ENCODE measurements at regions not wholly inside any gene's neighbourhood (a gene's known extent, or its start where the extent isn't known, plus 50 kb on each side); places are given as distances from the start of the nearest gene placed in this dataset.

DNA sequence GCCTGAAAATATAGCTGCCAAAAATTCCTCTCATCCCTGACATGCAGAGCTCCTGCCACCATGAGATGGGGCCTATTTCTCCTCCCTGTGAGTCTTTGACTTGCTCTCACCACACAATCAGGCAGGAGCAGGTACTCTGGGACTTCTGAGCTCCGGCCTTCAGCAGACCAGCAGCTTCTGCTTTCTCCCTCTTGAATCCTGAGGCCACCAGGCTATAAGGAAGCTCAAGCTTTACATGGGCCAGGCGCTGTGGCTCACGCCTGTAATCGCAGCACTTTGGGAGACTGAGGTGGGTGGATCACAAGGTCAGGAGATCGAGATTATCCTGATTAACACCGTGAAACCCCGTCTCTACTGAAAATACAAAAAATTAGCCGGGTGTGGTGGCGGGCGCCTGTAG is 238.7 kb upstream of the RREB1 start:
- H3K4me1 ChIP-seq (ENCODE audit: insufficient read depth) = no peaks in the 10 kb centered on the region
- TF ChIP-seq EZH2 (IDR thresholded peaks at IDR 0.05; ENCODE audit: borderline replicate concordance) (no peak), EZH2phosphoT487 (IDR thresholded peaks at IDR 0.05; ENCODE audit: low read depth, severe bottlenecking, unreplicated experiment) (no peak)
- TF ChIP-seq, protein P1, sequence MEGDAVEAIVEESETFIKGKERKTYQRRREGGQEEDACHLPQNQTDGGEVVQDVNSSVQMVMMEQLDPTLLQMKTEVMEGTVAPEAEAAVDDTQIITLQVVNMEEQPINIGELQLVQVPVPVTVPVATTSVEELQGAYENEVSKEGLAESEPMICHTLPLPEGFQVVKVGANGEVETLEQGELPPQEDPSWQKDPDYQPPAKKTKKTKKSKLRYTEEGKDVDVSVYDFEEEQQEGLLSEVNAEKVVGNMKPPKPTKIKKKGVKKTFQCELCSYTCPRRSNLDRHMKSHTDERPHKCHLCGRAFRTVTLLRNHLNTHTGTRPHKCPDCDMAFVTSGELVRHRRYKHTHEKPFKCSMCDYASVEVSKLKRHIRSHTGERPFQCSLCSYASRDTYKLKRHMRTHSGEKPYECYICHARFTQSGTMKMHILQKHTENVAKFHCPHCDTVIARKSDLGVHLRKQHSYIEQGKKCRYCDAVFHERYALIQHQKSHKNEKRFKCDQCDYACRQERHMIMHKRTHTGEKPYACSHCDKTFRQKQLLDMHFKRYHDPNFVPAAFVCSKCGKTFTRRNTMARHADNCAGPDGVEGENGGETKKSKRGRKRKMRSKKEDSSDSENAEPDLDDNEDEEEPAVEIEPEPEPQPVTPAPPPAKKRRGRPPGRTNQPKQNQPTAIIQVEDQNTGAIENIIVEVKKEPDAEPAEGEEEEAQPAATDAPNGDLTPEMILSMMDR (IDR thresholded peaks at IDR 0.05; ENCODE audit: poor library complexity) = no peak
- H2AFZ ChIP-seq = no peak overlapping the region
- WGBS (ENCODE audit: low lambda C conversion rate, missing lambda C conversion rate) = 92% methylated on average over 10 of the region's 10 CpGs
- no peaks in the 10 kb centered on the region for H3K27me3 ChIP-seq
- no peak overlapping the region for H3K27ac ChIP-seq
- no peaks in the 10 kb centered on the region for H3K36me3 ChIP-seq (replicated peaks; ENCODE audit: insufficient read depth, low read depth)
- H3K9me2 ChIP-seq (replicated peaks; ENCODE audit: insufficient read depth) = no peaks in the 10 kb centered on the region
- no peaks in the 10 kb centered on the region for H3K79me2 ChIP-seq
- no peaks in the 10 kb centered on the region for H4K20me1 ChIP-seq (ENCODE audit: insufficient read depth, poor library complexity, severe bottlenecking)
- H3K4me3 ChIP-seq = no peak overlapping the region
- no peaks in the 10 kb centered on the region for H3K9me3 ChIP-seq (ENCODE audit: low read depth)
- no peak overlapping the region for H3K4me2 ChIP-seq
- no peak for DNase-seq (ENCODE audit: low spot score)

- H4K20me1 ChIP-seq (ENCODE audit: insufficient read depth, poor library complexity, severe bottlenecking) = no peaks in the 10 kb centered on the region
- H3K9me3 ChIP-seq (ENCODE audit: low read depth) = no peaks in the 10 kb centered on the region
- H2AFZ ChIP-seq = no peak overlapping the region
- no peak overlapping the region for H3K27ac ChIP-seq
- 98% methylated on average over 5 of the region's 5 CpGs for WGBS (ENCODE audit: low lambda C conversion rate, missing lambda C conversion rate)
- no peaks in the 10 kb centered on the region for H3K9me2 ChIP-seq (replicated peaks; ENCODE audit: insufficient read depth)
- TF ChIP-seq, protein P1 (IDR thresholded peaks at IDR 0.05; ENCODE audit: poor library complexity) = no peak
- TF ChIP-seq EZH2phosphoT487 (IDR thresholded peaks at IDR 0.05; ENCODE audit: low read depth, severe bottlenecking, unreplicated experiment) (no peak), EZH2 (IDR thresholded peaks at IDR 0.05; ENCODE audit: borderline replicate concordance) (no peak)
- DNase-seq (ENCODE audit: low spot score) = no peak
- H3K4me3 ChIP-seq = no peak overlapping the region
- no peaks in the 10 kb centered on the region for H3K27me3 ChIP-seq
- H3K4me1 ChIP-seq (ENCODE audit: insufficient read depth) = no peaks in the 10 kb centered on the region
- H3K79me2 ChIP-seq = no peaks in the 10 kb centered on the region
- no peak overlapping the region for H3K4me2 ChIP-seq
- H3K36me3 ChIP-seq (replicated peaks; ENCODE audit: insufficient read depth, low read depth) = no peaks in the 10 kb centered on the region
These were observed 236.8 kb upstream of the RREB1 start for GRCh38 chr6:6870921-6871320.

- DNase-seq (ENCODE audit: low spot score) = no peak
- Histone ChIP-seq H3K4me2 (no peak overlapping the region), H3K9me3 (ENCODE audit: low read depth) (no peaks in the 10 kb centered on the region), H3K79me2 (no peaks in the 10 kb centered on the region), H4K20me1 (ENCODE audit: insufficient read depth, poor library complexity, severe bottlenecking) (no peaks in the 10 kb centered on the region), H2AFZ (no peak overlapping the region), H3K27ac (no peak overlapping the region), H3K27me3 (no peaks in the 10 kb centered on the region), H3K4me1 (ENCODE audit: insufficient read depth) (no peaks in the 10 kb centered on the region), H3K4me3 (no peak overlapping the region), H3K36me3 (replicated peaks; ENCODE audit: insufficient read depth, low read depth) (no peaks in the 10 kb centered on the region), H3K9me2 (replicated peaks; ENCODE audit: insufficient read depth) (no peaks in the 10 kb centered on the region)
- no peak for TF ChIP-seq EZH2 (IDR thresholded peaks at IDR 0.05; ENCODE audit: borderline replicate concordance)
- TF ChIP-seq, protein P1 (IDR thresholded peaks at IDR 0.05; ENCODE audit: poor library complexity) = no peak
- no peak for TF ChIP-seq EZH2phosphoT487 (IDR thresholded peaks at IDR 0.05; ENCODE audit: low read depth, severe bottlenecking, unreplicated experiment)
- 85% methylated on average over 7 of the region's 7 CpGs for WGBS (ENCODE audit: low lambda C conversion rate, missing lambda C conversion rate)
These were observed 235.1 kb upstream of the RREB1 start for GRCh38 chr6:6872459-6873344.
